GM12865 (cell line): ENCODE measurements at regions not wholly inside any gene's neighbourhood (a gene's known extent, or its start where the extent isn't known, plus 50 kb on each side); places are given as distances from the start of the nearest gene placed in this dataset.
A peak's percentile ranks its signal among the peaks of the same experiment; 100 is the strongest.
"Not testable (repeated sequence)": the region's sequence is repeated elsewhere in the genome, so short reads cannot be mapped to it uniquely, and the experiment has no call there.

Source experiments
- DNase-seq: peaks from one replicate; pipeline ENCODE4 v3.0.0; 2010; ENCODE audit warnings: low read depth
- H3K4me3 ChIP-seq: 2 replicates; pipeline ENCODE4 v1.5.1; 2011; ENCODE audit warnings: mild to moderate bottlenecking, low read depth, low read length, control low read depth
- TF ChIP-seq, protein P1 (sequence below): IDR thresholded peaks from 2 replicates; pipeline ENCODE4 v1.5.1; 2011; ENCODE audit warnings: low read length, control low read depth, low read depth, inconsistent platforms; ENCODE audit not compliant: insufficient read depth; ENCODE audit errors: missing control alignments

DNA sequence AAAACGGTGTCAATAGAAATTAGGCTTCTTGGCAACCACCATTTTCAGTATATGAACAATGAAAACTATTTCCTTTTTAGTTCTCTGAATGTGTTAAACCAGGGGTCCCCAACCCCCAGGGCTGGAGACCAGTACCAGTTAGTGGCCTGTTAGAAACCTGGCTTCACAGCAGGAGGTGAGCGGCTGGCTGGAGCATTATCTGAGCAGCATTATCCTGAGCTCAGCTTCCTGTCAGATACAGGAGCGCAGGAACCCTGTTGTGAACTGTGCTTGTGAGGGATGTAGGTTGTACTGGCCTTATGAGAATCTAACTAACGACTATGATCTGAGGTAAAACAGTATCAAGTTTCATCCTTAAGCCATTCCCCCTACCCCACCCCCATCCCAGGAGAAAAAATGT, 328.7 kb downstream of the ZBBX start:
- no peak overlapping the region for H3K4me3 ChIP-seq
- TF ChIP-seq, protein P1, sequence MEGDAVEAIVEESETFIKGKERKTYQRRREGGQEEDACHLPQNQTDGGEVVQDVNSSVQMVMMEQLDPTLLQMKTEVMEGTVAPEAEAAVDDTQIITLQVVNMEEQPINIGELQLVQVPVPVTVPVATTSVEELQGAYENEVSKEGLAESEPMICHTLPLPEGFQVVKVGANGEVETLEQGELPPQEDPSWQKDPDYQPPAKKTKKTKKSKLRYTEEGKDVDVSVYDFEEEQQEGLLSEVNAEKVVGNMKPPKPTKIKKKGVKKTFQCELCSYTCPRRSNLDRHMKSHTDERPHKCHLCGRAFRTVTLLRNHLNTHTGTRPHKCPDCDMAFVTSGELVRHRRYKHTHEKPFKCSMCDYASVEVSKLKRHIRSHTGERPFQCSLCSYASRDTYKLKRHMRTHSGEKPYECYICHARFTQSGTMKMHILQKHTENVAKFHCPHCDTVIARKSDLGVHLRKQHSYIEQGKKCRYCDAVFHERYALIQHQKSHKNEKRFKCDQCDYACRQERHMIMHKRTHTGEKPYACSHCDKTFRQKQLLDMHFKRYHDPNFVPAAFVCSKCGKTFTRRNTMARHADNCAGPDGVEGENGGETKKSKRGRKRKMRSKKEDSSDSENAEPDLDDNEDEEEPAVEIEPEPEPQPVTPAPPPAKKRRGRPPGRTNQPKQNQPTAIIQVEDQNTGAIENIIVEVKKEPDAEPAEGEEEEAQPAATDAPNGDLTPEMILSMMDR = no peak
- no peak for DNase-seq

DNA sequence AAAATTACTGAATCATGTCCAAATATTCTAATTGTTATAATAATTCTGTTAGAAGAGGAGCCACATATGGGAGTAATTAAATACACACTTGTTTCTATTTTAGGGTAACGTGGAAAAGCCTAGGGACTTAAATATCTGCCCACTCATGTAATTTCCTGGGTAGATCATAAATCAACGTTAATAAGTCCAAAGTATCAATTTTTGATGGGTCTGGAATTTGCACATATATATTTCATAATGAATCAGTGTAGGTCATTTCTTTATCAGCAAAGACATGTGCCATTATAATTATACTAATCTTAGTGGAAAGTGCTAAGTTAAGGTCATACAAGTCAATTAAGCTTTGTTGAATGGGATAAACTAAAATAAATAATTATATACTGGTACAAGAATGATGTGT, 346.2 kb downstream of the ZBBX start:
- TF ChIP-seq, protein P1 = no peak

DNA sequence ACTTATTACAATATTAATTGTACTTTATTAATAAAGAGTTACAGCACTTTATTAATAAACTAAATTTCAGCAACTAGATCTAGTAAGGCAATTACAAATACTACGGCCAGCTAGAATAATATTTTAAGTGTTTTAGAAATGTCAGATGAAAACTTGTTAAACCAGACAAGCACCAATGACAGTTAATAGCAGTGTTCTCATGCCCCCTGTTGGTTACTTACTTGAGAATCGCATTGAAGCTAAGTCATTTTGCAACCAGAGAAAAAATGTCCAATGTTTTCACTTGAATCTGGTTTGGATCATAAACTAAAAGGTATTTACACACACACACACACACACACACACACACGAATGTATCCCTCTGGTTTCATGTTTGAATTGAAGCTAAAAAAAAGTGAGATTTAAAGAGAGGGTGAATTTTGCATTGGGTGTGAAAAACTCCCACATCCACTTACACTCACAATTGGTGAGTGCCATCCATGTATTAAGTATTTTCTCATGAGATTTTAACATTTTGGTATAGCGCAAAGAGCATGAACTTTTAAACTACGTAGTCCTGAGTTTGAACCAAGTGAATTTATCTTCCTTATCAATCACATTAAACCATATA, 347.7 kb downstream of the ZBBX start:
- H3K4me3 ChIP-seq = no peak overlapping the region
- peak; percentile 27 for DNase-seq
- TF ChIP-seq, protein P1 = peak; percentile 27

More for the DNA sequence above, 346.2 kb downstream of the ZBBX start:
- DNase-seq = no peak
- no peak overlapping the region for H3K4me3 ChIP-seq

DNA sequence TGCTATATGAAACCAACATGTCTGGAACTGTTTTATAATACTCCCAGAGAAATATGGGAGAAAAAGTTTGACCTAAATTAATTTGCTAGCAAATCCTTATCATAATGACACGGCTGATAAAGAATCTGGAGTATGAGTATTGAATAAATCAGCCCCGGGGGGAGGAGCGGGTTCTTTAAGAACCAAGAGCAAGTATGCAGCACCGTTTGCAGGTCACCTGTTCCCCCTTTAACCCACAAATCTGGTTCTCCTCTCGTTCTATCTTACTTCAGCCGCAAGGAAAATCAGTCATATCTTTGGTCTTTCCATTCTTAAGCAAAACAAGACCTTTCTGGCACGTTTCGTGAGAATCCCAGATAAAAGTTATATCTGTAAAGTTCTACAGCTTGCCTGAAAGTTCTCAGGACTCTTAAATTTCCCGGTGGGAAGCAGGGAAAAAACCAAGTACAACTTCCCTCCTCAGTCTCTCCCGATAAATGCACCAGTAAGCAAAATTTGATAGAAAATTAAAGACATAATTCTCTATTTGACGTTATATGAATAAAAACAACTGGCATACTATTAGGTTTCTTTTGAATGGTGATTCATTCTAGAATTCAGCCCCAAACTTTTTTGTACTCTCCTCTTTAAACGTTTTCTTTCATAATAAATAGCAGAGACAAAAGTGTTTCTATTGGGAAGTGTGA, 348.6 kb downstream of the ZBBX start:
- TF ChIP-seq, protein P1 = no peak
- H3K4me3 ChIP-seq = no peak overlapping the region
- no peak for DNase-seq

DNA sequence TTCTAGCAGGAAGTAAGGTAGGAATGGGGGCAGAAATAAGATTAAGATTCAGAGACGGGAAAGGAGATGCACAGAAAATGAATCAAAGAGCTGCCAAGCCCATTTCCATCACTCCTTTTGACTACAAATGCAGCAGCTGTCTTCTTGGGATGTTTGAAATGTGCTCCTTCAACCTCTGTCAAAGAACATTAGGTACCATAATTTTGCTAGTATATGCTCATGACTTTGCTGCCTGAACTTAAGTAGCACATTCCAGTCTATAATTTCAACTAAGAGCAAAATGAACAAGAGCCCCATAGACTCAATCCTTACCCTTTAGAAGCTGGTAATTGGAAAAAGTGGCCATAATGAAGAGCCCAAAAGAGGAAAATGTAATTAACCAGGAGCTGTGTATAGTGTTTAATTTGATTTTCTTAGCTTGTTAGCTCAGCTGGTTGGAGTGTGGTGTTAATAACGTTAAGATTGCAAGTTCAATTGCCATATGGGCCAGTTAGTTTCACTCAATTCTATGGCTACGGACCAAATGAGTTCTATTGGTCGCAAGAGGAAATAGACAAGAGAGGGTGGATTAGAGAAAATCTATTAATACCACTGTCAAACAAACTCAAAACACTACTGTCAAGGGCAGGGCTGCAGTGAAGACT, 349.9 kb downstream of the ZBBX start:
- DNase-seq = no peak
- H3K4me3 ChIP-seq = no peak overlapping the region
- TF ChIP-seq, protein P1 = no peak

DNA sequence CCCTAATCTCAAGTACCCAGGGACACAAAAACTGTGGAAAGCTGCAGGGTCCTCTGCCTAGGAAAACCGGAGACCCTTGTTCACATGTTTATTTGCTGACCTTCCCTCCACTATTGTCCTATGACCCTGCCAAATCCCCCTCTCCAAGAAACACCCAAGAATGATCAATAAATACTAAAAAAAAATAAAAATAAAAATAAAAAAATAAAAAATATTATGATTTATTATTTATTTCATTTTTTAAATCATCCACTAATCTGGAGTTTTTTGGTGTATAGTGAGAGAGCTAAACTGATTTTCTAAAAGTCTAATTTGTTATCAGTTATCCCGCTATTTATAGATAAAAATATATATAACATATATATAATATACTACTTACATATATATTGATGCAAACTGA, 360.6 kb downstream of the ZBBX start:
- not testable (repeated sequence) for DNase-seq, H3K4me3 ChIP-seq

DNA sequence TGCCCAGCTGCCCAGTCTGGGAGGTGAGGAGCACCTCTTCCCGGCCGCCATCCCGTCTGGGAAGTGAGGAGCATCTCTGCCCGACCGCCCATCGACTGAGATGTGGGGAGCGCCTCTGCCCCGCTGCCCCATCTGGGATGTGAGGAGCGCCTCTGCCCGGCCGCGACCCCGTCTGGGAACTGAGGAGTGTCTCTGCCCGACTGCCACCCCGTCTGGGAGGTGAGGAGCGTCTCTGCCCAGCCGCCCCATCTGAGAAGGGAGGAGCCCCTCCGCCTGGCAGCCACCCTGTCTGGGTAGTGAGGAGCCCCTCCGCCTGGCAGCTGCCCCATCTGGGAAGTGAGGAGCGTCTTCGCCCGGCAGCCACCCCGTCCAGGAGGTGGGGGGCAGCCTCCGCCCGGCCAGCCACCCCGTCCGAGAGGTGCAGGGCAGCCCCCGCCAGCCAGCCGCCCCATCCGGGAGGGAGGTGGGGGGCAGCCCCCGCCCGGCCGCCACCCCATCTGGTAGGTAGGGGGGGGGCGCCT, 361.4 kb downstream of the ZBBX start:
- not testable (repeated sequence) for H3K4me3 ChIP-seq, DNase-seq
